SH-SY5Y (cell line): ENCODE measurements at regions not wholly inside any gene's neighbourhood (a gene's known extent, or its start where the extent isn't known, plus 50 kb on each side); places are given as distances from the start of the nearest gene placed in this dataset.

Source experiments
- GATA2 ChIP-seq: IDR thresholded peaks from 2 replicates; pipeline ENCODE4 v1.6.1; 2011; ENCODE audit warnings: mild to moderate bottlenecking, low read depth, low read length
- GATA3 ChIP-seq: IDR thresholded peaks from 2 replicates; pipeline ENCODE4 v1.6.1; 2011; ENCODE audit warnings: low read depth, mild to moderate bottlenecking, low read length, moderate library complexity

DNA sequence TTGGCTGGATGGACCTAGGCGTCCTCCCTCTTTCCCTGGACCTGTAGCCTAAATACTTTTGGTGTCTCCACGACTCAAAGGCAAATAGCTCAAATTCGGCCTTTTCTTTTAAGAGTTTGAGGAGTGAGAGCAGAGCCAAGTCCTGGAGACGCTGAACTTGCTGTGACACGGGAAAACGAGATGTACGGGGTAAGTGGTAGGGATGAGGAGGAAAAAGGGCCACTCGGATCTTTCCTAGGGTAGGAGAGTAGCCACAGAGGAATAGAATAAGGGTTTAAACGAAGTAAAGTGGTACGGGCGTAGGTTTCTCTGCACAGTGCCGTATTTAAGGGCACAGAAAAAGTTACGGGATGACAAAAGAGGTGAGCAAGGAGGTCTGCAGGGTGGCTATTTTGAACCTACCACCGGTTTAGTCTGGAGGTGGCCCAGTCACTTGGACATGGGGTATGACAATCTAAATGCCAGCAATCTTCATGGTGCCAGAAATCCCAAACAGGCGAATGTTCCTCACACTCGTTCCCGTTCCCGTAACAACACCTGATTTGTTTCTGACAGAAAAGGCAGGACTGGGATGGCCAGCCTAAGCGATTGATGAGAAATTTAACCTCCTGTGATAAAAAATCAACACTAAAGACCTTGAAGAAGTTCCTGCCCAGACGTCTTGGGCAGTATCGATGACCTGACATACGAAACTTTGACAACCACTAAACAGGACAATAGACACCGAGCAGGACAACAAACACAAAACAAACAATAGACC lies 149.3 kb downstream of the TRIM27 start:
- TF ChIP-seq GATA3, result no peak
- no peak for TF ChIP-seq GATA2

DNA sequence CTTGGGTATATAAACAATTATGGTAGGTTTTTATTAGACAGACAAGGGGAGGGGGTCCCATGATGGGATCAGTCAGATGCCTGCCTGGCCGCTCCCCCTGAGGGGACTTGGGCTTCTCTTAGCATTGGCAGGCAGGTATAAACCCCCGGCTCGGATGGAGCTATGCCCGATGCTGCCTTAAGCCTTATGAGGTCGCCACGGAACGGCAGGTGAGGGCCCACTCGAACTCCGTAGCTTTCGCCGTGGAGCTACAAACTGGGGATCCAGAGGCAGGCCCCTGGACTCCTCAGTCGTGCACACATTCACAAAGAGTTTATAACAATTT lies 148.8 kb downstream of the TRIM27 start:
- TF ChIP-seq GATA2 (no peak), GATA3 (no peak)

GRCh38 chr6:28775405-28776129 lies 148.2 kb downstream of the TRIM27 start:
- TF ChIP-seq GATA3, result no peak
- TF ChIP-seq GATA2, result no peak

DNA sequence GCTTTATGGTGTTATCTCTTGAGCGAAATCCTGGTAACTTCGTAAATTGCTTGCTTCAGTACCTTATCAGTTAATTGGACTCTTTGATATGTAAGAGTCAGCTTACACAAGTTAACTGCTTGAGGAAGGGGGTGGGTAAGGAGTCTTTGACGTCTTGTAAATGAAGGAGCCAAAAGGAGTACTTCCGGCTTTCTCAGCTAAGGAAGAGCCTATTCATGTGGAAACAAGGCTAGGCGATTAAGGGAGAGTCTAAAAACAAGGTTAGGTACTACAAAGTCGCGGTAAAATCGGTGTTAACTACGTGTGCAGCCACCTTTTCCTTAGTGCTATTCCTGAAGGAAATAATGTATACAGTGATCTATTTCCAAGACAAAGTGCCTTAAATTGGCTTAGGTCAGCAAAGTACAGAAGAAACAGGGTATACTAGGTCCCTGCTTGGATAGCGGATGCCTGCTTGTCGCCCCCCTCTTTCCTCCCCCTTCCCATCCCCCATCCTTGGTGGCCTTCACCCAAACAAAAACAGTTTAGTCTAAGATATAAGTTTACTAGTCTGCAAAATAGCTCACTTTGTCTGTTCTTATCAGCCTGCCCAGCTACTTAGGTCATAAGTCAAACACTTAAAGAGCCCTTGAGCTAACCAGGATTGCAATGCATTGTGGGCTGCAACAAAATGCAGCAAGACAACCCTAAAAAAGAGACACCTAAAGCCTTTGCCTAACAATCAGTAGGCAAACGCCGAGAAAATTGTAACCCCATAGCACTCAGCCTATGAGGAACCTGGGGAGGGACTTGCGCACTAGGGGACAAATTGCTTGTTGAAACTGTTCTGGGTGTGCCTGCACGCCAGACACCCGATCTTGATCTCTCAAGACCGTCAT lies 147.3 kb downstream of the TRIM27 start:
- TF ChIP-seq GATA2 (no peak), GATA3 (no peak)

DNA sequence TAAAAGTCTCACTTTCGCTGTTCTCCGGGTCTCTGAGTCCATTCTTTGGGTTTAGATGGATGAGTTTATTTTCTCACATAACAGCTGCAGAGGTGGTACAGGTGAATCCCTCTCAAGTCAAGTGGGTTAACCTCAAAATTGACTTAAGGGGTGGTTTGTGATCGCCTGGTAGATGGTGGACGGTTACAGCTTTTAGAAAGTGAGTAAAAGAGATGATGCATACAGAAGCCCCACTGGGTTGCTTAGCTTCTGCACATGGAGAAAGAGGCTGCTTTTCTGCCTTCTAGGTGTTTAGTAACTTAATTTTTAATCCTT lies 146.7 kb downstream of the TRIM27 start:
- TF ChIP-seq GATA2, result no peak
- no peak for TF ChIP-seq GATA3

GRCh38 chr6:28782113-28782673 lies 141.6 kb downstream of the TRIM27 start:
- no peak for TF ChIP-seq GATA2
- TF ChIP-seq GATA3, result no peak

- TF ChIP-seq GATA3 (no peak), GATA2 (no peak)
Observed at GRCh38 chr6:28785962-28786679, 137.7 kb downstream of the TRIM27 start.

DNA sequence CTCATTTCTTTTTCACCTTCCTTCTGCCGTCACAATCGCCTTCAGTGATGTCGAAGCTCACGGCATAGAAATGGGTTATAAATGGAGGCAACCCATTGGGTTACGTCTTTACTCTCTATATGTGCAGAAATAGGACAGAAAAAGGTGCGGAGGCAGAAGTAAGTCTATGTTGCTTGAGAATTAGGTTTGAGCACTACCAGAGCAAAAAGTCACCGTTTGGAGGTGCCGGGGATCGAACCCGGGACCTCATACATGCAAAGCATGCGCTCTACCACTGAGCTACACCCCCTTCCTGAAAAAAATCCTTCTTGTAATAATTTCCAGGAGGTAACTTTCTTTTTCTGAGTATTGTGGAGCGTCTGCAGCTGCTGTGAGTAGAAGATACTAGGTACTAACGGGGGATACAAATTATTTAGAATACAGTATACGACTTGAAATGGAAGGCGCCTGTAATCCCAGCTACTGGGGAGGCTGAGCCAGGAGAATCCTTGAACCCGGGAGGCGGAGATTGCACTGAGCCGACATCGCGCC lies 134.2 kb downstream of the TRIM27 start:
- TF ChIP-seq GATA3 (no peak), GATA2 (no peak)

GRCh38 chr6:28791002-28791383 lies 132.8 kb downstream of the TRIM27 start:
- no peak for TF ChIP-seq GATA3
- no peak for TF ChIP-seq GATA2

DNA sequence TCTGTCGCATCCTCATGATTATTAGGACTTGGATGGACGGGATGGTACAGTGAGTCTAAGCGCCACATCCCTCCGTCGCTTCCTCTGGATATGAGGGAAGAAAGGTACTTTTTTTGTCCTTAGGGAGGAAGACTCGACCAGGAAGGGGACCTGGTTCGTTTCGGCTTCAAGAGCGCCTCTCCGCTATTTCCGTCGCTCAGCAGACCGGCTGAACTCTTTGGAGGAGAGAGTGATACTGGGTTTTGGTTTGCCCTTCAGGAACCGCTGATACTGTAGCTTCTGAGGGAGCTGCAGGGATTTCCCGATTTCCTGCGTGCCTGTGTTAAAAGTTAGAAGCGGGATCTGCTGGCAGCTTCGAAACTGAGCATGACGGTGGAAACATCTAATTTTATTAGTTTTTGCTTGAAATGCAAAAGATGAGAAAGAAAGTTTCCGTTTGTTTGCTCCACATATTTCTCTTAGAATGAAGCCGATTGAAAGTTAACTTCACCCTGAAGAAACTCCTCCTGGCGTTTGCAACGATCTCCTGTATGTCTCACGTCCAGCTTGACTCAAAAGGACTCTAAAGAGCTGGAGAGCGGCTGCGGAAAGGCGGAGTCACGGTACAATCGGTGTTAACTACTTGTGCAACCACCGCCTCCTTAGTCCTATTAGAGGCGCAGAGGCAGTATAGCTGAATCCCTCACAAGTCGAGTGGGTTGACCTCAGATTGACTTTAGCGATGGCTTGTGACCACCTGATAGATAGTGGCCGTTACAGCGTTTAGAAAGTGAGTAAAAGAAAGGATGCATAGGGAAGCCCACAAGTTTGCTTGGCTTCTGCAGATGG lies 129.4 kb downstream of the TRIM27 start:
- TF ChIP-seq GATA3, result no peak
- TF ChIP-seq GATA2, result no peak

- TF ChIP-seq GATA2, result no peak
- TF ChIP-seq GATA3, result no peak
Observed at GRCh38 chr6:28802417-28803336, 121.1 kb downstream of the TRIM27 start.

GRCh38 chr6:28803337-28803709 lies 120.5 kb downstream of the TRIM27 start:
- TF ChIP-seq GATA3, result no peak
- TF ChIP-seq GATA2, result no peak
